G401 (cell line): ENCODE measurements at regions not wholly inside any gene's neighbourhood (a gene's known extent, or its start where the extent isn't known, plus 50 kb on each side); places are given as distances from the start of the nearest gene placed in this dataset.

Experiments
- DNase-seq: peaks from one replicate; pipeline ENCODE4 v3.0.0-alpha.2; 2015; ENCODE audit warnings: low spot score
- in situ Hi-C: cut with HindIII; loops from 2 replicates; pipeline ENCODE4 v1.10.0; 2016; ENCODE audit warnings: low sequenced_read_pairs, mixed read lengths

GRCh38 chr2:18503376-18504228 lies 56.9 kb downstream of the RDH14 start:
- in situ Hi-C loops = no loop called here
- no peak for DNase-seq

GRCh38 chr2:18502142-18502541 lies 58.3 kb downstream of the RDH14 start:
- in situ Hi-C loops = no loop called here
- no peak for DNase-seq

- DNase-seq = no peak
- in situ Hi-C loops = no loop called here
Measured at GRCh38 chr2:18501729-18502128, 58.7 kb downstream of the RDH14 start.

GRCh38 chr2:18501156-18501555 lies 59.3 kb downstream of the RDH14 start:
- no peak for DNase-seq
- in situ Hi-C loops = no loop called here

GRCh38 chr2:18500333-18500732 lies 60.1 kb downstream of the RDH14 start:
- in situ Hi-C loops = no loop called here
- DNase-seq = no peak

- in situ Hi-C loops = no loop called here
- DNase-seq = no peak
Measured at GRCh38 chr2:18498531-18498930, 61.9 kb downstream of the RDH14 start.

GRCh38 chr2:18496516-18496915 lies 63.9 kb downstream of the RDH14 start:
- in situ Hi-C loops = no loop called here
- no peak for DNase-seq

GRCh38 chr2:18495058-18495457 lies 65.4 kb downstream of the RDH14 start:
- no peak for DNase-seq
- in situ Hi-C loops = no loop called here

- DNase-seq = no peak
- in situ Hi-C loops = no loop called here
Measured at GRCh38 chr2:18492721-18493120, 67.7 kb downstream of the RDH14 start.

- in situ Hi-C loops = no loop called here
- no peak for DNase-seq
Measured at GRCh38 chr2:18491577-18491976, 68.9 kb downstream of the RDH14 start.

- in situ Hi-C loops = no loop called here
- no peak for DNase-seq
Measured at GRCh38 chr2:18490901-18491300, 69.6 kb downstream of the RDH14 start.

- DNase-seq = no peak
- in situ Hi-C loops = no loop called here
Measured at GRCh38 chr2:18487106-18487913, 73.1 kb downstream of the RDH14 start.

- DNase-seq = no peak
- in situ Hi-C loops = no loop called here
Measured at GRCh38 chr2:18484625-18485024, 75.8 kb downstream of the RDH14 start.

GRCh38 chr2:18483896-18484295 lies 76.6 kb downstream of the RDH14 start:
- DNase-seq = no peak
- in situ Hi-C loops = no loop called here

GRCh38 chr2:18482666-18483065 lies 77.8 kb downstream of the RDH14 start:
- no peak for DNase-seq
- in situ Hi-C loops = no loop called here

- in situ Hi-C loops = no loop called here
- DNase-seq = no peak
Measured at GRCh38 chr2:18479947-18480369, 80.5 kb downstream of the RDH14 start.

GRCh38 chr2:18477293-18477692 lies 83.2 kb downstream of the RDH14 start:
- no peak for DNase-seq
- in situ Hi-C loops = no loop called here

- DNase-seq = no peak
- in situ Hi-C loops = no loop called here
Measured at GRCh38 chr2:18476484-18476883, 84.0 kb downstream of the RDH14 start.

GRCh38 chr2:18475884-18476283 lies 84.6 kb downstream of the RDH14 start:
- in situ Hi-C loops = no loop called here

GRCh38 chr2:18474700-18475099 lies 85.8 kb downstream of the RDH14 start:
- in situ Hi-C loops = no loop called here
- no peak for DNase-seq

More at GRCh38 chr2:18475884-18476283, 84.6 kb downstream of the RDH14 start:
- DNase-seq = no peak
